Panc1 (cell line): ENCODE measurements at regions not wholly inside any gene's neighbourhood (a gene's known extent, or its start where the extent isn't known, plus 50 kb on each side); places are given as distances from the start of the nearest gene placed in this dataset.

Experiments
- POLR2AphosphoS5 ChIP-seq: IDR thresholded peaks from 2 replicates; pipeline ENCODE4 v1.6.1; 2012; ENCODE audit warnings: mild to moderate bottlenecking, low read depth, low read length, moderate library complexity
- SIN3A ChIP-seq: IDR thresholded peaks from 2 replicates; pipeline ENCODE4 v1.6.1; 2012; ENCODE audit warnings: low read depth, mild to moderate bottlenecking, low read length, moderate library complexity, borderline replicate concordance; ENCODE audit not compliant: insufficient read depth
- TF ChIP-seq, protein P1 (sequence below): fragments of 450-650 bp; IDR thresholded peaks from 2 replicates; pipeline ENCODE4 v1.5.1; 2017; ENCODE audit warnings: mild to moderate bottlenecking
- TF ChIP-seq, protein P2 (sequence below), 2 experiments: IDR thresholded peaks; 2 replicates each; pipeline ENCODE4 v1.6.1; 2011 to 2012; ENCODE audit warnings: low read depth in 2 of 2, control low read depth in 1 of 2, low read length in 1 of 2, mild to moderate bottlenecking in 1 of 2, moderate library complexity in 1 of 2; ENCODE audit not compliant: insufficient read depth in 1 of 2

DNA sequence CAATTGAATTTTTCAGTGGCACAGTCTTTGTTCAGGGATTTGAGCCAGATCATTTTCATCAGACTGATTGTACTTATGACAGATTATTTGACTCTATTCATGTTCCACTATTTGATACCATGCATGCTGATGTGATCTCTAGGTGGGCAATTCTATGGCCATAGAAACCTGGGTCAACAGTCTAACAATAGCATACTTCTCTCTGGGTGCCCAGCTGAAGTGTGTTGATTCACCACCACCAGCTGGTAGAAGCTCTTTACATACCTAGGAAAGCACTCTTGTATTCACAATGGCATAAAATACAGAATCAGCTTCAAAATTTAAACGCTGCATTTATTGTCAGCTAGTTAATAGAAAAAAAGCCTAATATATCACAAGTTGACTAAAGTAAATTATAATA lies 90.2 kb upstream of the TMTC2 start:
- no peak for TF ChIP-seq SIN3A
- TF ChIP-seq POLR2AphosphoS5: no peak
- TF ChIP-seq, protein P1, sequence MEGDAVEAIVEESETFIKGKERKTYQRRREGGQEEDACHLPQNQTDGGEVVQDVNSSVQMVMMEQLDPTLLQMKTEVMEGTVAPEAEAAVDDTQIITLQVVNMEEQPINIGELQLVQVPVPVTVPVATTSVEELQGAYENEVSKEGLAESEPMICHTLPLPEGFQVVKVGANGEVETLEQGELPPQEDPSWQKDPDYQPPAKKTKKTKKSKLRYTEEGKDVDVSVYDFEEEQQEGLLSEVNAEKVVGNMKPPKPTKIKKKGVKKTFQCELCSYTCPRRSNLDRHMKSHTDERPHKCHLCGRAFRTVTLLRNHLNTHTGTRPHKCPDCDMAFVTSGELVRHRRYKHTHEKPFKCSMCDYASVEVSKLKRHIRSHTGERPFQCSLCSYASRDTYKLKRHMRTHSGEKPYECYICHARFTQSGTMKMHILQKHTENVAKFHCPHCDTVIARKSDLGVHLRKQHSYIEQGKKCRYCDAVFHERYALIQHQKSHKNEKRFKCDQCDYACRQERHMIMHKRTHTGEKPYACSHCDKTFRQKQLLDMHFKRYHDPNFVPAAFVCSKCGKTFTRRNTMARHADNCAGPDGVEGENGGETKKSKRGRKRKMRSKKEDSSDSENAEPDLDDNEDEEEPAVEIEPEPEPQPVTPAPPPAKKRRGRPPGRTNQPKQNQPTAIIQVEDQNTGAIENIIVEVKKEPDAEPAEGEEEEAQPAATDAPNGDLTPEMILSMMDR: no peak
- TF ChIP-seq, protein P2, sequence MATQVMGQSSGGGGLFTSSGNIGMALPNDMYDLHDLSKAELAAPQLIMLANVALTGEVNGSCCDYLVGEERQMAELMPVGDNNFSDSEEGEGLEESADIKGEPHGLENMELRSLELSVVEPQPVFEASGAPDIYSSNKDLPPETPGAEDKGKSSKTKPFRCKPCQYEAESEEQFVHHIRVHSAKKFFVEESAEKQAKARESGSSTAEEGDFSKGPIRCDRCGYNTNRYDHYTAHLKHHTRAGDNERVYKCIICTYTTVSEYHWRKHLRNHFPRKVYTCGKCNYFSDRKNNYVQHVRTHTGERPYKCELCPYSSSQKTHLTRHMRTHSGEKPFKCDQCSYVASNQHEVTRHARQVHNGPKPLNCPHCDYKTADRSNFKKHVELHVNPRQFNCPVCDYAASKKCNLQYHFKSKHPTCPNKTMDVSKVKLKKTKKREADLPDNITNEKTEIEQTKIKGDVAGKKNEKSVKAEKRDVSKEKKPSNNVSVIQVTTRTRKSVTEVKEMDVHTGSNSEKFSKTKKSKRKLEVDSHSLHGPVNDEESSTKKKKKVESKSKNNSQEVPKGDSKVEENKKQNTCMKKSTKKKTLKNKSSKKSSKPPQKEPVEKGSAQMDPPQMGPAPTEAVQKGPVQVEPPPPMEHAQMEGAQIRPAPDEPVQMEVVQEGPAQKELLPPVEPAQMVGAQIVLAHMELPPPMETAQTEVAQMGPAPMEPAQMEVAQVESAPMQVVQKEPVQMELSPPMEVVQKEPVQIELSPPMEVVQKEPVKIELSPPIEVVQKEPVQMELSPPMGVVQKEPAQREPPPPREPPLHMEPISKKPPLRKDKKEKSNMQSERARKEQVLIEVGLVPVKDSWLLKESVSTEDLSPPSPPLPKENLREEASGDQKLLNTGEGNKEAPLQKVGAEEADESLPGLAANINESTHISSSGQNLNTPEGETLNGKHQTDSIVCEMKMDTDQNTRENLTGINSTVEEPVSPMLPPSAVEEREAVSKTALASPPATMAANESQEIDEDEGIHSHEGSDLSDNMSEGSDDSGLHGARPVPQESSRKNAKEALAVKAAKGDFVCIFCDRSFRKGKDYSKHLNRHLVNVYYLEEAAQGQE (IDR thresholded peaks at IDR 0.05; ENCODE audit: insufficient read depth in 1 of 2, low read depth in 2 of 2, low read length in 1 of 2): no peak
